ENCODE measurements at regions not wholly inside any gene's neighbourhood (a gene's known extent, or its start where the extent isn't known, plus 50 kb on each side); places are given as distances from the start of the nearest gene placed in this dataset.

- no peak for TF ChIP-seq POLR2A (IDR thresholded peaks at IDR 0.05; ENCODE audit: low read length)
- TF ChIP-seq KDM5A (IDR thresholded peaks at IDR 0.05) = no peak
- TF ChIP-seq CTCF (IDR thresholded peaks at IDR 0.05) = no peak
- no peak for TF ChIP-seq CEBPB (IDR thresholded peaks at IDR 0.05)
- TF ChIP-seq, protein P1, sequence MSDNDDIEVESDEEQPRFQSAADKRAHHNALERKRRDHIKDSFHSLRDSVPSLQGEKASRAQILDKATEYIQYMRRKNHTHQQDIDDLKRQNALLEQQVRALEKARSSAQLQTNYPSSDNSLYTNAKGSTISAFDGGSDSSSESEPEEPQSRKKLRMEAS (IDR thresholded peaks at IDR 0.05) = no peak
- no peak for TF ChIP-seq HOXA7 (CRISPR knock-in tag; IDR thresholded peaks at IDR 0.05)
- no peak for TF ChIP-seq E2F6 (IDR thresholded peaks at IDR 0.05; ENCODE audit: borderline replicate concordance, low read depth)
- no peak for TF ChIP-seq FOSL2 (IDR thresholded peaks at IDR 0.05)
- no peak for TF ChIP-seq FOSL2 (CRISPR knock-in tag; IDR thresholded peaks at IDR 0.05)
- TF ChIP-seq EP300 (IDR thresholded peaks at IDR 0.05) = no peak
- TF ChIP-seq KDM1A (IDR thresholded peaks at IDR 0.05; ENCODE audit: low read depth) = no peak
These were observed 371.7 kb downstream of the RBM26 start for GRCh38 chr13:79034341-79034740.

Data from A549 (cell line).